Epithelial cell of prostate (primary cell): ENCODE measurements at regions not wholly inside any gene's neighbourhood (a gene's known extent, or its start where the extent isn't known, plus 50 kb on each side); places are given as distances from the start of the nearest gene placed in this dataset.
A peak's percentile ranks its signal among the peaks of the same experiment; 100 is the strongest.
"Not testable (repeated sequence)": the region's sequence is repeated elsewhere in the genome, so short reads cannot be mapped to it uniquely, and the experiment has no call there.

Experiments used
- DNase-seq: peaks from one replicate; pipeline ENCODE4 v3.0.0-alpha.2; 2011; ENCODE audit warnings: low read depth, low spot score
- H3K27ac ChIP-seq: fragments of 450-650 bp; 2 replicates; pipeline ENCODE4 v1.5.1; 2017; ENCODE audit warnings: mild to moderate bottlenecking

DNA sequence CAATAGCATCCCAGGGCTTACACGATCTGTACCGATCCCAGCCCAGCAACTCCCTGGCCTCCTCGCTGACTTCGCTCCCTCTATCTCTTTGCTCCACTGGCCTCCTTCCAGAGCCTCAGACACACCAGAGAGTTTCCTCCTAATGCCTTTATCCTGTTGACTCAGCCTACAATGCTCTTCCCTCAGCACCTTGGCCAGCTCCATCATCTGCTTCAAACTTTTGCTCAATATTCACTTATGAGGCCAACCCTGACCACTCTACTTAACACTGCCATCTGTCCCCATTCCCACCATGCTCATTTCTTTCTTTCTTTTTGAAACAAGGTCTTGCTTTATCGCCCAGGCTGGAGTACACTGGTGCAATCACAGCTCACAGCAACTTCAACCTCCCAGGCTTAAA lies 180.9 kb downstream of the CEP170 start:
- not testable (repeated sequence) for DNase-seq

DNA sequence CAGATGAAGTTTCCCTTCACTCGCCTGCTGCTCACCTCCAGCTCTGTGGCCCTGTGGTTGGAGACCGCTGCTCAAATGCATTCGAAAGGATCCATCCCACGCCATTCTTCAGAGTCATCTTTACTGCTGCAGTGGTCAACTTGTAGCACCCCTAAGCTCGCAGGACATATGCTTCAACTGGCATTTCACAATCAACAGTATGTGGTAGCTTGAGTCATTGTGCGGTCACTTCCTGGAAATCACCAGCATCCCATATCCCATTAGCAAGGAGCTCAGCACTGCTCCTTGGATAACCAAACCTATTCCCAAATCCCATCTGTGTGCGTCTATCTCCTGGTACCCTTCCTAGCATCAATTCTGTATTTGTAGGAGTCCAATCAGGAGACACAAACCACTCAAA lies 188.0 kb downstream of the CEP170 start:
- not testable (repeated sequence) for H3K27ac ChIP-seq, DNase-seq

More for the DNA sequence above, 180.9 kb downstream of the CEP170 start:
- not testable (repeated sequence) for H3K27ac ChIP-seq

DNA sequence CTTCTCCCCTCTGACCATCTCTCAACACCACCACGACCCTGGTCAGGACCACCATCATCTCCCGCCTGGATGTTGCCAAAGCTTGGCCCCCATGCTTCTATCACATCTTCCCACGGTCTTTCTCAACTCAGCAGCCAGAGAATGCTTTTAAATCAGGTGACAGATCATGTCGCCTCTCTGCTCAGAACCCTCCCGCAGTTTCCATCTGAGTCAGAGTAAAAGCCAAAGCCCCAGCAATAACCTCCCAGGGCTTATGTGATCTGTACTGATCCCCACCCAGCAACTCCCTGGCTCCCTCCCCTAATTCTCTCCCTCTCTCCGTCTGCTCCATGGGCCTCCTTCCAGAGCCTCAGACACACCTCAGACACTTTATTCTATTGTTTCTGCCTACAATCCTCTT lies 193.1 kb downstream of the CEP170 start:
- H3K27ac ChIP-seq, DNase-seq: not testable (repeated sequence)

DNA sequence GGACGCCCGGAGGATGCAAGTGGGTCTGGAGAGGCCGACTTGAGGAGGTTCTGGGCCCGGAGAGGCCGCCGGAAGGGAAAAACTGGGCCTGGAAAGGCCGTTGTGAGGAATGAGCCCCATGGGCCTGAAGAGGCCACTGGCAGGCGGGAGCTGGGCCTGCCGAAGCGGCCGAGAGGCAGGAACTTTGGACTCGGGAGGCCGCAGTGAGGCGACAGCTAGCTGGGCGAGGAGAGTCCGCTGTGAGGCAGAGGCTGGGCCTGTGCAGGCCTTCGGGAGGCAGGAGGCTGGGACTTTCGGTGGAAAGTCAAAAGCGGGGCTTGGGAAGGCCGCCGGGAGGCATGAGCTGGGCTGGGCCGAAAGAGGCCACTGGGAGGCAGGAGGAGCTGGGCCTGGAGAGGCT lies 199.6 kb downstream of the CEP170 start:
- not testable (repeated sequence) for H3K27ac ChIP-seq, DNase-seq

DNA sequence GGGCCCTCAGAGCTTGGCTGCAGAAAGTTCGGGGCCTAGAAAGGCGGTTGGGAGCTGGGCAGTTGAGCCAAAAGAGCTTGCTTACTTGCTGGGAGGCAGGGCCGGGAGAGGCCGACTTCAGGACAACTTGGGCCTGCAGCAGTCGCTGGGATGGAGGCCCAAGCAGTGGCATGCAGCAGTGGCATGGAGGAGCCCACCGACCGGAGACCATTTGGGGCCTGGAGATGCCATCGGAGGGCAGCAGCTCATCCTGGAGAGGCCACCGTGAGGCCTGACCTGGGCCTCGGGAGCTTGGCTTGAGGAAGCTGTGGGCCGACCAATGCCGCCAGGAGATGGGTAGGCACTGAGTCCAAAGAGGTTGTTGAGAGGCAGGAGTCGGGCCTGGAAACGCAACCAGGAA lies 200.0 kb downstream of the CEP170 start:
- not testable (repeated sequence) for DNase-seq, H3K27ac ChIP-seq

DNA sequence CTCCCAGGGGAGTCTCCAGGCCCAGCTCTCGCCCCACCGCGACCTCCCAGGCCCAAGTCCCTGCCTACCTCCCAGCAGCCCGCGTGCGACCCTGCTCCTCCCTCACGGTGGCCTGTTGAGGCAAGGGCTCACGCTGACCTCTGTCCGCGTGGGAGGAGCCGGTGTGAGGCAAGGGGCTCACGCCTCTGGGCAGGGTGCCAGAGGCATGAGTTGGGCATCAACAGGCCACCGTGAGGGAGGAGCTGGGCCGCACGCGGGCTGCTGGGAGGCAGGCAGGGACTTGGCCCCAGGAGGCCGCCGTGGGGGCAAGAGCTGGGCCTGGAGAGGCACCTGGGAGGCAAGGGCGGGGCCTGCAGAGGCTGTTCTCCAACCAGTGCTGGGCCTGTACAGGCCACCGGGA lies 200.4 kb downstream of the CEP170 start:
- not testable (repeated sequence) for H3K27ac ChIP-seq, DNase-seq

DNA sequence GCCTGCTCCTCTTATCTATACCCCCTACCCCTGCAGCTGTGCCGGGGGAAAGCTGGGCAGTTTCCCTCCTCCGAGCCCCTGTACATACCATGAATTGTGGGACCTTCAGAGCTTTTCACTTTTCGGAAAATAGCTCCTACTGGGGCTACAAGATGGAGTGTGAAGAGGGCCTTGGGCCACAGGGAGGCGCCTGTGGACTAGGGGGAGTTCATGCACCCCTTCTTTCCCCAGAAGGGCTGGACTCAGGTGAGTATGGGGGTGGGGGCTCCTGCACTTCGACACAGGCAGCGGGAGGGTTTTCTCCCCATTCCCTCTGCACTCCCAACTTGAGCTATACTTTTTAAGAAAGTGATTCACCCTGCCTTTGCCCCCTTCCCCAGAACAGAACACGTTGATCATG lies 202.0 kb downstream of the CEP170 start:
- not testable (repeated sequence) for DNase-seq, H3K27ac ChIP-seq

DNA sequence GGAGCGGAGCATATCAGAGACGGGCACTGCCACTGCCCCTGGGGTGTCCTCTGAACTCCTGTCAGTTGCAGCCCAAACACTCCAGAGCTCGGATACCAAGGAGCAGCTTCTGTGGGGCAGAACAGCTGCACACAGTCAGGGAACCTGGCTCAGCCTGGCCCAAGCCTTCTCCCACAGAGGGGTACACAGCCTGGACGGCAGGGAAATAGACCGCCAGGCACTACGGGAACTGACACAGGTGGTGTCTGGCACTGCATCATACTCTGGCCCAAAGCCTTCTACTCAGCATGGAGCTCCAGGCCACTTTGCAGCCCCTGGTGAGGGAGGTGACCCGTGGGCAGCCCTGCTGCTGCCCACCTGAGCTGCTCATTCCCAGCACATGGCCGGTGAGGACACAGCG lies 204.5 kb downstream of the CEP170 start:
- DNase-seq, H3K27ac ChIP-seq: not testable (repeated sequence)

DNA sequence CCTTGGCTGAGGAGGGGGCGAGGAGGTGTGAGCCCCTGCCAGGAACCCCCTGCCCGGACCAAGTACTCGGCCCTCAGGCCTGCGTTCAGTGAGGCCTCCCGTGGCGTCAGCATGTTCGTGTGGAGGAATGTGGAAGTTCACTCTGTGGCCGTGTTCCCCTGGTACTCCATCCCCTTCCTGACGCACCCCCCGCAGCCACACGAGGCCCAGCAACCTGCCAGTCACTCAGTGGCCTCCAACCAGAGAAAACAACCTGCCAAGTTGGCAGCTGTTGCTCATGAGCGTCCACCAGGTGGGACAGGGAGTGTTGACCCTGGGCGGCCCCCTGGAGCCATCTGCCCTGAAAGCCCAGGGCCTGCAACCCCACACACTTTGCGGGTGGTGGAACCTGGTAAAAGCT lies 205.4 kb downstream of the CEP170 start:
- not testable (repeated sequence) for DNase-seq, H3K27ac ChIP-seq

DNA sequence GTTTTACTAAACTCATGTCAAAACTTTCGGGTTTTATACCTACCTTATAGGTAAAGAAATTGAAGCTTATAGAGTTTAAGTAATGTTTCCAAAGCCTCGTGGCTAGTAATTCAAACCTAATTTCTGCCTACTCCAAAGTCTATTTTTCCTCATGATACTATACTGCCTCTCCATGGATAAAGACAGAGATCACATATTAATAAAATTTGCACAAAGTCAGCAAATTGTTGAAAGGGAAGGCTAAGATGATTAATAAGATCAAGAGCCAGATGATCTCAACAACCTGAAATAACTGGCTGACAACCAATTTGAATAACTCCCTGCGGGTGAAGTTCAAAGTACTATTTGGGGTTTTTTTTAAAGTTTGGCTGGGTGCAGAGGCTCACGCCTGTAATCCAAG lies 233.7 kb downstream of the CEP170 start:
- DNase-seq, result not testable (repeated sequence)

DNA sequence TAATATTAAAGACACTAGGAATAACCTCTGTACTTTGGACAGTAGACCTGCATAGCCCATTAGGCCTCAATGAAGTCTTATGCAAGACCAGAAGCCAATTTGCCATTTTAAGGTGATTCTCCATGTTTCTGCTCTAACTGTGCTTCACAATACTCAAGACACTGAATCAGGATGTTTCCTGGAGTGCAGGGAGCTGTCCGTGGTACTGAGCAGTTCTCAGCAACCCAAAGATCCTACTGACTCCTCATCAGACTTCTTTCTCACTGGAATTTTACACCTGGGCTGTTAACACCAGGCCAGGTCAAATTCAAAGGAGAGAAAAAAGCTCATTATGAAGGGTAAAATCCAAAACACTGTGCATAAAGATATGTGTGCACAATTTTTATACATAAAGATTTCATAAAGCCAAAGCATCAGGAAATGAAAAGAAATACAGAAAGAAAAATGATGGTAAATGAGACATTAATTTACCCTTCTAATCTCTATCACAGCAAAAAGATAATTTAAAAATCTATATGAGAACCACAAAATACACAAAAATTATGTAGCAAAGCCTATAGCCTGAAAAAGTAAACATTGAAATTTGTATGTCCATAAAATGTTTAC lies 235.9 kb downstream of the CEP170 start:
- DNase-seq, H3K27ac ChIP-seq: not testable (repeated sequence)

More for the DNA sequence above, 233.7 kb downstream of the CEP170 start:
- not testable (repeated sequence) for H3K27ac ChIP-seq

DNA sequence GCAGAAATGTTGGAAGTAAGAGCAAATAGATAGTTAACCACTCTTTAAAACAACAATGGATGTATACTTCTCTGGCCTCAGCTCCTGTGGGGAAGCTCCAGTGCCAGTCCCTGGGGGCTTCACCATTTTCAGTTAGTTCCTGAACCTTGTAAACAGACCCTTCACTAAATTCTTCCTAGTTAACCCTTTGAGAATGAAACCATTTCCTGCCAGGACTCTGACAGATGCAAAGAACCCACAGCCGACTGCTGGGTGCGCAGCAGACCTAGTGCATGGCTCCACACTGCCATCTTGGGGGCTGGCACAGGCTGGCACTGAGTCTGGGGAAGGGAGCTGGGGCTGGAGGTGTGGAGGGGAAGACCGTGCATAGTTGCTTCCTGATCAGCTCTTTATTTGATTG lies 244.4 kb downstream of the CEP170 start:
- not testable (repeated sequence) for DNase-seq, H3K27ac ChIP-seq

DNA sequence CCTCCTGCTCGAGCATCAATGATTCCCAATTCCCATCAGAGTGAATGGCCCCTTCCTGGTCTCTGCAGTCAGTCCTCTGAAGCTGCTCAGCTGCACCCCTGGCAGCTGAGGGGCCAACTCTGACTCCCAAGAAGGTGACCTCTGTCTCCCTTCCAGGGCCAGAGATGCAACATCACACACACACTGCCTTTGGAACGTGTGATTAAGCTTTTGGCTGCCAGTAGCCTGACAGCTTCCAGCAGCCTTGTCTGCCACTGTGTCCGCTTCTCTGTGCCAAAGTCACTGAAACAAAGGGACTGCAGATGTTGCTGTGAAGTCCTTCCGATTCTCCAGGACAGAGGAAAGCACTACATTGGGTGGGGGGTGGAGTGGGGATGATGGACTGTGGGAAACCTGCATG lies 254.1 kb downstream of the CEP170 start:
- DNase-seq, H3K27ac ChIP-seq: not testable (repeated sequence)

DNA sequence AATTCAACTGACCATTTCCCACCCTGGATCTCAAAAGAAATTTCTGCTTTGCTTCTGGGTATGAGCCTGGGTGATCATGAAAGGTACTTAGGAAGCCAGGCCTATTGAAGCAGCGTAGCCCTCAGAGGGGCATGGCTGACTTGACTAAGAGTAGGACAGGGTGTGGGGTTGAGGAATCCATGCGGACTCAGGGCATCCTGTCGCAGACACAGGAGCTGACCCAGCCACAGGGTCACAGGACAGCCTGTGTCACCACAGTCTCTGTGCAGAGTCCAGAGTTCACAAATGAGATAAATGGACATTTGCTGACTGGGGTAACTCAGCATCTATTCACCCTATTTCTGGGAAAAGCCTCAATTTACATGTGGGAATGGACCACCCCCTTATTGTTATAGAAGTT lies 262.3 kb downstream of the CEP170 start:
- not testable (repeated sequence) for H3K27ac ChIP-seq, DNase-seq

DNA sequence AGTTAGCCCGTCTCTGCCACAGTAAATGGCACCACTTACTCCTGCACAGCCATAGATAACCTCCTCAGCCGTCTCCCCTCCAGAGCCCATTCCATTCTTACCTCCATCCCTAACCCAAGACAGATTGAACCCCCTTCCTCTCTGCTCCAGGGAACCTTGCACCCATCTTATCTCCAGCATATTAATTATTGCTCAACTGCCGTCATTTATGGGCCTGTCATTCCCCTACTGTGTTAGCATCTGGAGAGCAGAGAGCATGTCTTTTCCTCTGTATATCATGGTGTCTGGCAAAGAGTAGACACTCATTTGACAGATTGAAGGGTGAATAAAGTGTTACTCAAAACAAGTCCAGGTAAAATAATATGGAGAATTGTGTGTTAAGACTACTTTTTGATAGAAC lies 270.0 kb downstream of the CEP170 start:
- not testable (repeated sequence) for DNase-seq, H3K27ac ChIP-seq

DNA sequence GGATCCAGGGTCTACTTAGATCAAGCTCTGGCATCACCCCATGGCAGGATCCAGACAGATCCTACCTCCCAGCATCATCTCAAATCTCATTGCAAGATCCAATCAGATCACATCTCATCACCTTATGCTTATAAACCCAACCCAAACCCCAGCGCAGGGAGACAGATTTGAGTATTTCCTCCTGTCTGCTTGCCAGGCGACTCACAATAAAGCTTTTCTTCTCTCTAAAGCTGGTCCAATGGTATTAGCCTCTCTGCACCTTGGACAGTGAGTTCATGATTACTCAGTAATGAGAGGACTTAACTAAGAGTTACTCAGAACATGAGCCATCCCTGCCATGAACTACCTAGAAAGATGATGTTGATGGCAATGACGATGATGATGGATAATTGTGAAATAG lies 281.7 kb downstream of the CEP170 start:
- DNase-seq, result peak; percentile 46
- not testable (repeated sequence) for H3K27ac ChIP-seq

DNA sequence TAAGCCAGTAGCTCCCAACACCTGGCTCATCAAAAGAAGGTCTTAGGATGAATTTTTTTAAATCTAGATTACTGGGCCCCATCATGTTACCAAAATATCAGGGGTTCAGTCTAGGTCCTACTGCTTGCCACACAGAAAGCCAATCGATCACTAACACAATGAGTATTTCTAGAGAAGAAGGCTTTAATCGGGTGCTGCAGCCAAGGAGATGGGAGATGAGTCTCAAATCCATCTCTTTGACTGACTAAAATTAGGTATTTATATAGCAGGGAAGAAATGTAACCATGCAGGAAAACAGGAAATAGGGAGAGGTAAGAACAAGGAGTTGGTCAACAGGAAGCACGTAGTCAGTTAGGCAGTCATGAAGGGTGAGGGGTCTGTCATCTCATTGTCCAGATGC lies 288.2 kb downstream of the CEP170 start:
- H3K27ac ChIP-seq, result no peak overlapping the region
- DNase-seq, result no peak

DNA sequence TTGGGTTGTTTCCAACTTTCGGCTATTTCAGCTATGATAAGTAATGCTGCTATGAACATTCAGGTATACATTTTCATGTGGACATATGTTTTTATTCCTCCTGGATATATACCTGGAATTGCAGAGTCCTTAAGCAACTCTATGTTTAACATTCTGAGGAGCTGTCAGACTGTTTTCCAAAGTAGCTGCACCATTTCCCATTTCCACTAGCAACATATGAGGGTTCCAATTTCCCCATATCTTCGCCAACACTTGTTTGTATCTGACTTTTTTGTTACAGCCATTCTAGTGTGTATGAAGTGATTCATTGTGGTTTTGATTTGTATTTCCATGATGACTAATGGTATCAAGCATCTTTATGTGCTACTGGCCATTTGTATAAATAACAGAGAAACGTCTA lies 295.7 kb downstream of the CEP170 start:
- H3K27ac ChIP-seq, DNase-seq: not testable (repeated sequence)

DNA sequence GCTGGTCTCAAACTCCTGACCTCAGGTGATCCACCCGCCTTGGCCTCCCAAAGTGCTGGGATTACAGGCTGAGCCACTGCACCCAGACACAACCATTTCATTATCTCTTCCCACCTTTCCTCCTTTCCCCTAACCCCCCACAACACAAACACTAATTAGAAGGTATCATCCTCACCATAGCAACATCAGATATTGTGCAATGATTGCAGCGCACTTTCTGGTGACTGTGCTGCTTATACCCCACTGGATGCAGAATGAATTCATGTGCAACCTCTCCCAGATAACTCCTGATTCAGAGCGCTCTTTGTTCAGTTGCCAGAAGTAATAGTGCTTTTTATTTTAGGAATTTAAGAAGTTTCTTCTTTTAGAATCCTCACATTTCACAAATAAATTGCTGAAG lies 300.1 kb downstream of the CEP170 start:
- DNase-seq, result not testable (repeated sequence)

DNA sequence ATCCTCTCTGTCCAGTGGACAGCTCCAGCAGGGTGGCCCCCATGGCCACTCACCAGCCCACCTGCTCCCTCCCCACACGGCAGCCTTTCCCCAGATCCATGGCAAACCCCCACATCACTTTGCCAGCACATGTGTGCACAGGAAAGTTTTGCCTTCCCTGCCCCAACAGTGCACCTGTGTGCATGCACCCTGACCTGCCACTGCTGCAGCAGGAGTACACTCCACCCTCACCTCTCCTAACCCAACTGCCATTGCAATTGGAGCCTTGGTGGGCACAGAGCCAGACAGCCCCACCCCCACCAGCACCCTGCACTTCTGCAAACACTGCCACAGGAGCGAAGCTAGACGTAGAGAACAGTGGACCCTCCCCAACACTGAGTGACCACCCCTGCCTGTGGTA lies 308.9 kb downstream of the CEP170 start:
- no peak overlapping the region for H3K27ac ChIP-seq
- no peak for DNase-seq

More for the DNA sequence above, 300.1 kb downstream of the CEP170 start:
- H3K27ac ChIP-seq, result not testable (repeated sequence)

DNA sequence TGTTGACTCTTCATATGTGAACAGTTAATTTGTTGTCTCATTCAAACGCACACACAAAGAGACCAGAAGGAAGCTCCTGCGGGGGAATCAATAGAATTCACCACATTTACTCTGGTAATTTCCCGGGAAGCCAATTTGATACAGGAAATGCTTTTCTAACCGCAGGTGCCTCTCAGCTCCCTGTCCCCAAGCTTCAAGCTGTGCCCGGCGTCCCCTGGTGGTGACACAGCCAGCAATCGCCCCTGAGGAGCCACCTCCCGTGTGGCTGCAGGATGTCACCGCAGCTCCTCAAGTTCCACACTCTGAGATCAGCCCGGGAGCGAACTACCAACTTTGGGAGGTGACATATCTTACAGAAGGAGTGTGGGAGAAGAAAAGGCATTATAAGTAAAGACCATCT lies 318.4 kb downstream of the CEP170 start:
- not testable (repeated sequence) for H3K27ac ChIP-seq, DNase-seq

DNA sequence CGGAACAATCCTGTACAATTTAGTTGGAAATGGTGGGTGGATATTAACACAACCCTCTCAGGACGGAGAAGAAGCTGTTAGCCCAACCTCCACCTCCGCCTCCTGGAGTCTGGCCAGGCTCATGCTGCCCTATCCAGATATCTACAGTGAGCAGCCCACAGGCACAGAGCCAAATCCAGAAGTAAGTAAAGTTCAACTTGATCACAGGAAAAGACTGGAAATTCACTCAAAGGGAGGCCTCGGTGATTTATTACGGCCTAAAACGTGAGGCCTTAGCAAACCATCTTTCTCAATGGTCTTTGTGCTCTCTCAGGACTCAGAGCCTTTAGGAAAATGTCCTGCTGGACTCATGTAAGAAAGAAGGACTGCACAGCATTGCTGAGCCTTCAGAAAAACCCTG lies 330.4 kb downstream of the CEP170 start:
- not testable (repeated sequence) for H3K27ac ChIP-seq, DNase-seq
